ENCODE measurements at regions not wholly inside any gene's neighbourhood (a gene's known extent, or its start where the extent isn't known, plus 50 kb on each side); places are given as distances from the start of the nearest gene placed in this dataset.

DNA sequence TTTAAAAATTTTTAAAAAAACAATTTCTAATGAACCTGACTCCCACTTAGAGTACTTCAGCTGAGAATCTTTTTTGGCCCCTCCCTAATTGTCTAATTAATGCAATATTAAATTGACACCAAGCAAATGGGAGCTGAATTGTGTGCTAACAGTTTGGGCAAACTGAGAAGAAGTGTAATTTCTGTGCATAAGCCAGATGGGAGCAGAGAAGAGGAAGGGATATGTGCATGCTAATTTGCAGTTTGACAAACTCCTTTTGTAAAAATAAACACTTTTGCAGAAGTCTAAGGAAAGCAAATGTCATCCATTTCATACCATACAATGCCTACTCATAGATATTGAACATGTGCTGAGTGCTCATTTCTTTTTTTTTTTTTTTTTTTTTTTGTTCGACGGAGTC, 332.0 kb downstream of the CYRIA start:
- Histone ChIP-seq H3K4me1 (ENCODE audit: control extremely low read depth in 1 of 4, control insufficient read depth in 4 of 4, insufficient read depth in 4 of 4, low read length in 3 of 4) (peaks cover 4 to 88% (median 62%) of the 10 kb centered on the region in 4 experiments), H3K4me3 (ENCODE audit: control insufficient read depth in 1 of 7, extremely low read depth in 1 of 7, insufficient read depth in 4 of 7, low read depth in 2 of 7, low read length in 6 of 7) (no peak overlapping the region), H3K27me3 (replicated peaks in 2 of 5; ENCODE audit: control insufficient read depth in 4 of 5, insufficient read depth in 5 of 5, low read length in 4 of 5) (no peaks in the 10 kb centered on the region), H3K27ac (ENCODE audit: insufficient read depth in 1 of 2, low read depth in 1 of 2, low read length in 2 of 2, poor library complexity in 1 of 2, severe bottlenecking in 2 of 2) (no peak overlapping the region), H3K9me3 (ENCODE audit: control extremely low read depth in 1 of 5, control insufficient read depth in 4 of 5, insufficient read depth in 2 of 5, low read depth in 1 of 5, low read length in 4 of 5) (peaks cover 0 to 3% (median 0%) of the 10 kb centered on the region in 5 experiments), H3K36me3 (ENCODE audit: control insufficient read depth in 4 of 4, insufficient read depth in 4 of 4, low read length in 3 of 4) (no peaks in the 10 kb centered on the region)
- peak in 1 of 3 donors; percentile 23 for DNase-seq
- no CpG with 5 or more reads among the region's 2 CpGs for WGBS (ENCODE audit: insufficient coverage)
- CTCF ChIA-PET = interaction anchor here (1.1 to 2.0 kb wide), 5 partner anchors 8 to 145 kb away, joined by 3 to 5 read pairs (median 3); no protein-coding TSS in a partner anchor
- POLR2A ChIA-PET = no interaction called here

DNA sequence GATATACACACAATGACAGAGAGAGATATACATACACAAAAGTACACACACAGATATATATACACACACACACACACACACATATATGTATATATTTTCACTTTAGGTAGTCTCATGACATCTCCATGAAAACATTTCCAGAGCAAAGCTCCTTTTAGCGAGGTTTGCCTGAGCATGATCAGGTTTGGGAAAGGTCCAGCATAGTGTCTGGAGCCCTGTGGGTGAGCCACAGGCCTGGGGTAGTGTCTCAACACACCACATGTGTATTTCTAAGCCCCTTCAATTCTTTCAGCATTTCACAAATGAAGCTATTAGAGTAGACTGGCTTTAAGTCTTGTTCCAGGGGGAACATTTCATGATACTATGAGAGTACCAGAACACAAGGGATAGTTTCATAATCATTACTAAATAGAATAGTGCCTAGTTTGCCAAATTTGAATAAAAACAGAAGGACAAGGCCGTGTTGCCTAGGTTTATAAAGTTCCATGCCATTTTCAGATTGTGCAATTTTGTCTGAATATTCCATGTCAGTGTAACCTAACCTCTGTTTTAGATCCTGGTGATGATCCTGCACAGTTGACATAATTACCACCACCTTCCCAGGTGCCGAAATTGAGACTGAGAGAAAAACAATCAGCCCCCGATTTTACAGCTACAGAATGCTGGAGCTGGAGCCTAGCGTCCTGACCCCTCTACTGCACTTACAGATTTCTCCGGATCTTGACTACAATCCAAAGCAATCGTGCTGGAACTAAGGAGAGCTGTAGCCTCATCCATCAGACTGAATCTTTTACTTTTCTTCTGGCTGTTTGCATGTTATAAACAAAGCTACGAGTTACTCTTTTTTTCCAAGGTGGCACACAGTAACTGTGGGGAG, 332.7 kb downstream of the CYRIA start:
- Histone ChIP-seq H3K27ac (ENCODE audit: insufficient read depth in 1 of 2, low read depth in 1 of 2, low read length in 2 of 2, poor library complexity in 1 of 2, severe bottlenecking in 2 of 2) (no peak overlapping the region), H3K36me3 (ENCODE audit: control insufficient read depth in 4 of 4, insufficient read depth in 4 of 4, low read length in 3 of 4) (no peaks in the 10 kb centered on the region), H3K4me1 (ENCODE audit: control extremely low read depth in 1 of 4, control insufficient read depth in 4 of 4, insufficient read depth in 4 of 4, low read length in 3 of 4) (peaks cover 4 to 93% (median 64%) of the 10 kb centered on the region in 4 experiments), H3K4me3 (ENCODE audit: control insufficient read depth in 1 of 7, extremely low read depth in 1 of 7, insufficient read depth in 4 of 7, low read depth in 2 of 7, low read length in 6 of 7) (no peak overlapping the region), H3K27me3 (replicated peaks in 2 of 5; ENCODE audit: control insufficient read depth in 4 of 5, insufficient read depth in 5 of 5, low read length in 4 of 5) (no peaks in the 10 kb centered on the region), H3K9me3 (ENCODE audit: control extremely low read depth in 1 of 5, control insufficient read depth in 4 of 5, insufficient read depth in 2 of 5, low read depth in 1 of 5, low read length in 4 of 5) (no peaks in the 10 kb centered on the region)
- ChIA-PET CTCF (interaction anchor here (1.0 to 2.0 kb wide), 8 partner anchors 8 to 145 kb away, joined by 3 to 5 read pairs (median 3); no protein-coding TSS in a partner anchor), POLR2A (no interaction called here)
- no peak for DNase-seq
- WGBS (ENCODE audit: insufficient coverage) = 89% methylated on average over 7 of the region's 8 CpGs

DNA sequence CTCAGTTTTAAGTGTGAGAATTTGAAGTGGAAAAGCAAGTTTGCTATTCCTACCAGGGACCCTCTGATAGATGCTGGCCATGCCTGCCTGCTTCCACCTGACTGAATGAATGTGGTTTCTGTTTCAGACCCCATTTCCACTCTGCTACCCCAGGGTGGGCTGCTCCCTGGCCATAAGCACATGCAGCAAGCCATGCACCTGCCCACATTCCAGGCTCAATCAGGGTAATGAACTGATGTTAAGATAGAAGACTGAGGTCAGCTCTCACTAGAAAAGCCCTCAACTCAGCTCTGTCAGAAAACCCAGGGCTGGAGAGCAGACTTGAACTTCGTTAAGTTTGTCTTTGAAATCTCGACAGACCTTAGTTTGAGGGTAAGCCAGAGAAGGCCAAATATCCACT, 333.9 kb downstream of the CYRIA start:
- Histone ChIP-seq H3K27me3 (replicated peaks in 2 of 5; ENCODE audit: control insufficient read depth in 4 of 5, insufficient read depth in 5 of 5, low read length in 4 of 5) (no peaks in the 10 kb centered on the region), H3K4me3 (ENCODE audit: control insufficient read depth in 1 of 7, extremely low read depth in 1 of 7, insufficient read depth in 4 of 7, low read depth in 2 of 7, low read length in 6 of 7) (peak overlapping the region in 2 of 7 experiments; percentile 1 to 8), H3K27ac (ENCODE audit: insufficient read depth in 1 of 2, low read depth in 1 of 2, low read length in 2 of 2, poor library complexity in 1 of 2, severe bottlenecking in 2 of 2) (no peak overlapping the region), H3K36me3 (ENCODE audit: control insufficient read depth in 4 of 4, insufficient read depth in 4 of 4, low read length in 3 of 4) (no peaks in the 10 kb centered on the region), H3K9me3 (ENCODE audit: control extremely low read depth in 1 of 5, control insufficient read depth in 4 of 5, insufficient read depth in 2 of 5, low read depth in 1 of 5, low read length in 4 of 5) (no peaks in the 10 kb centered on the region), H3K4me1 (ENCODE audit: control extremely low read depth in 1 of 4, control insufficient read depth in 4 of 4, insufficient read depth in 4 of 4, low read length in 3 of 4) (peaks cover 11 to 93% (median 70%) of the 10 kb centered on the region in 4 experiments)
- DNase-seq = no peak
- ChIA-PET POLR2A (interaction anchor here (0.7 kb wide), 1 partner anchor 147 kb away, joined by 3 read pairs; no protein-coding TSS in a partner anchor), CTCF (interaction anchor here (1.0 kb wide), 1 partner anchor 8 kb away, joined by 3 read pairs; no protein-coding TSS in a partner anchor)
- 88% methylated on average over 2 of the region's 2 CpGs for WGBS (ENCODE audit: insufficient coverage)

DNA sequence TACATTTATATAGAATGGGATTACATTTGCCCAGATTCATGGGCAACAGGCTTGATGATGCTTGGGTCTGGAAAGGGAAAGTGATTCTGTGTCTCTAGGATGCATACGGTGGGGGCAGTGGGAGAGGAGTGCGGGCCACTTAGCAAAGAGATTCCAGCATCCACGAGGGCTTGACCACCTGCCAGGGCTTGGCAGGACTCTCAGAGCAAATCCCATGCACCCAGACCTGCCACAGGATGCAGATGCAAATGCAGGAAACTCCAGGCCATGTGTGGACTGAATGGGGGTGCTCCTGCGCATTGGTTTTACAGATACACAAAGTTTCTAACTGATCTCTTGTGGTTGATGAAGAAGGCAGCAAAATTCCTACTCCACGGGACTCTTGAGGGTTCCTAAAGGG, 334.7 kb downstream of the CYRIA start:
- Histone ChIP-seq H3K27me3 (replicated peaks in 2 of 5; ENCODE audit: control insufficient read depth in 4 of 5, insufficient read depth in 5 of 5, low read length in 4 of 5) (no peaks in the 10 kb centered on the region), H3K4me1 (ENCODE audit: control extremely low read depth in 1 of 4, control insufficient read depth in 4 of 4, insufficient read depth in 4 of 4, low read length in 3 of 4) (peaks cover 11 to 93% (median 66%) of the 10 kb centered on the region in 4 experiments), H3K36me3 (ENCODE audit: control insufficient read depth in 4 of 4, insufficient read depth in 4 of 4, low read length in 3 of 4) (no peaks in the 10 kb centered on the region), H3K9me3 (ENCODE audit: control extremely low read depth in 1 of 5, control insufficient read depth in 4 of 5, insufficient read depth in 2 of 5, low read depth in 1 of 5, low read length in 4 of 5) (no peaks in the 10 kb centered on the region), H3K27ac (ENCODE audit: insufficient read depth in 1 of 2, low read depth in 1 of 2, low read length in 2 of 2, poor library complexity in 1 of 2, severe bottlenecking in 2 of 2) (peak overlapping the region in 1 of 2 experiments; percentile 36), H3K4me3 (ENCODE audit: control insufficient read depth in 1 of 7, extremely low read depth in 1 of 7, insufficient read depth in 4 of 7, low read depth in 2 of 7, low read length in 6 of 7) (peak overlapping the region in 1 of 7 experiments; percentile 2)
- CTCF ChIA-PET = no interaction called here
- POLR2A ChIA-PET = interaction anchor here (0.6 to 0.7 kb wide), 2 partner anchors 24 to 147 kb away, joined by 3 read pairs; no protein-coding TSS in a partner anchor
- 0% methylated on average over 2 of the region's 5 CpGs for WGBS (ENCODE audit: insufficient coverage)
- peak in 2 of 3 donors; percentile 72 to 84 for DNase-seq

DNA sequence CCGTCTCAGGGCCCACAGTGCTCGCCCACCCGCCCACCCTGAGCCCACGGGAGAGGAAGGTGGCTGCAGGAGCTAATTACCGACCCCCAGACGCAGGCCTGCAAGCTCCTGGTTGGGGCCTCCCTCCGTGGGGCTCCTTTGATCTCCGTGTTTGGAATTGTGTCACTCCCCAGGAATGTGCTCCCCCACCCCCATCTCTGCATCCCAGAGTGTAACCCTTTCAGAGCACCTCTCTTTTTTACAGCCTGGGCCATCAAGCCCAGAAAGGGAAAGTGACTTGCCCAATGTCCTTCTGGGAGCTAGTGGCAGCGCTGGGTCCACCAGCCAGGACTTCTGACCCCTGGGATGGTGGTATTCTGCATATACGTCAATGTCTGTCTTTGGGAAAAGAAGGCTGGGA, 335.1 kb downstream of the CYRIA start:
- POLR2A ChIA-PET = interaction anchor here (0.6 kb wide), 1 partner anchor 24 kb away, joined by 3 read pairs; no protein-coding TSS in a partner anchor
- Histone ChIP-seq H3K4me3 (ENCODE audit: control insufficient read depth in 1 of 7, extremely low read depth in 1 of 7, insufficient read depth in 4 of 7, low read depth in 2 of 7, low read length in 6 of 7) (no peak overlapping the region), H3K9me3 (ENCODE audit: control extremely low read depth in 1 of 5, control insufficient read depth in 4 of 5, insufficient read depth in 2 of 5, low read depth in 1 of 5, low read length in 4 of 5) (no peaks in the 10 kb centered on the region), H3K4me1 (ENCODE audit: control extremely low read depth in 1 of 4, control insufficient read depth in 4 of 4, insufficient read depth in 4 of 4, low read length in 3 of 4) (peaks cover 11 to 93% (median 65%) of the 10 kb centered on the region in 4 experiments), H3K27ac (ENCODE audit: insufficient read depth in 1 of 2, low read depth in 1 of 2, low read length in 2 of 2, poor library complexity in 1 of 2, severe bottlenecking in 2 of 2) (no peak overlapping the region), H3K36me3 (ENCODE audit: control insufficient read depth in 4 of 4, insufficient read depth in 4 of 4, low read length in 3 of 4) (no peaks in the 10 kb centered on the region), H3K27me3 (replicated peaks in 2 of 5; ENCODE audit: control insufficient read depth in 4 of 5, insufficient read depth in 5 of 5, low read length in 4 of 5) (no peaks in the 10 kb centered on the region)
- DNase-seq = no peak
- 100% methylated on average over 2 of the region's 10 CpGs for WGBS (ENCODE audit: insufficient coverage)
- CTCF ChIA-PET = no interaction called here

DNA sequence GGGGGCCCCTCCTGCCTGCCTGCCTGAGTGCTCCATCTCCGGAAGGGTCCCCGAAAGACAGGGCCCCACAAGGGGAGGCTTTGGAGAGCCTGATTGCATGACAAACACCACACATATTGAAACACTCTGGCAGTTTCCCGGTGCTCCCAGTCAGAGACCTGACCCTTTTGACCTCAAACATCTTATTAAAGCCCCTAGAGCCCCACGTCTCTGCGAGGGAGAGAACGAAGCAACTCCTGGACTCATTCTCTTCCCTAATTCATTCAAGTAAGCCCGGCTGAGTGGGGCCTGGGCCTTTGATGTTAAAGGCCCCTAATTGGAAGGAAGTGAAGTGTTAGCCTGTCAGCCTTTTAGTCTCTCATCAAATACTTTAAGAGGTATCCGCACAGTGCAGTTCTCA, 335.6 kb downstream of the CYRIA start:
- 93% methylated on average over 4 of the region's 8 CpGs for WGBS (ENCODE audit: insufficient coverage)
- ChIA-PET CTCF (interaction anchor here (1.7 kb wide), 1 partner anchor 15 kb away, joined by 4 read pairs; no protein-coding TSS in a partner anchor), POLR2A (no interaction called here)
- no peak for DNase-seq
- no peaks in the 10 kb centered on the region for H3K9me3 ChIP-seq (ENCODE audit: control extremely low read depth in 1 of 5, control insufficient read depth in 4 of 5, insufficient read depth in 2 of 5, low read depth in 1 of 5, low read length in 4 of 5)
- H3K4me3 ChIP-seq (ENCODE audit: control insufficient read depth in 1 of 7, extremely low read depth in 1 of 7, insufficient read depth in 4 of 7, low read depth in 2 of 7, low read length in 6 of 7) = no peak overlapping the region
- no peaks in the 10 kb centered on the region for H3K27me3 ChIP-seq (replicated peaks in 2 of 5; ENCODE audit: control insufficient read depth in 4 of 5, insufficient read depth in 5 of 5, low read length in 4 of 5)
- H3K36me3 ChIP-seq (ENCODE audit: control insufficient read depth in 4 of 4, insufficient read depth in 4 of 4, low read length in 3 of 4) = no peaks in the 10 kb centered on the region
- no peak overlapping the region for H3K27ac ChIP-seq (ENCODE audit: insufficient read depth in 1 of 2, low read depth in 1 of 2, low read length in 2 of 2, poor library complexity in 1 of 2, severe bottlenecking in 2 of 2)
- peaks cover 11 to 93% (median 65%) of the 10 kb centered on the region in 4 experiments for H3K4me1 ChIP-seq (ENCODE audit: control extremely low read depth in 1 of 4, control insufficient read depth in 4 of 4, insufficient read depth in 4 of 4, low read length in 3 of 4)

DNA sequence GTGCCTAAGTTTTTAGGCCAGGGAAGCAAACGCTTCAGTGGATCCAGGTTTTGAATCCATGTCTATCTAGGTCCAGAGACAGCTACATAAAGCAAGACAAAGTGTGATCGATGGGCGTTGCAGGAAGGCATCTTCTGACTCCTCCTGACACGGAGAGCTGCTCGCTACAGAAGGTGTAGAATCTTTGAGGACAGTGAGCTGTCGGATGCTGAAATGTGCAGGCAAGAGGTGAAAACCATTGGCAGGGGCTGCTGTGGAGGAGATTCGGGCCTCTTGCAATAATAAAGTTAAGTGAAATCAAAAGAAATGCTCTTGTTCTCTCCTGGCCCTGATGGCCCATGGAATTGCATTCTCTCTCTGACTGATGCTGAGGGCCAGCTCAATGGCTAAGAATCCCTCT, 336.2 kb downstream of the CYRIA start:
- peaks cover 11 to 93% (median 62%) of the 10 kb centered on the region in 4 experiments for H3K4me1 ChIP-seq (ENCODE audit: control extremely low read depth in 1 of 4, control insufficient read depth in 4 of 4, insufficient read depth in 4 of 4, low read length in 3 of 4)
- 92% methylated on average over 7 of the region's 7 CpGs for WGBS (ENCODE audit: insufficient coverage)
- DNase-seq = no peak

More for the DNA sequence above, 336.2 kb downstream of the CYRIA start:
- no peaks in the 10 kb centered on the region for H3K9me3 ChIP-seq (ENCODE audit: control extremely low read depth in 1 of 5, control insufficient read depth in 4 of 5, insufficient read depth in 2 of 5, low read depth in 1 of 5, low read length in 4 of 5)
- H3K36me3 ChIP-seq (ENCODE audit: control insufficient read depth in 4 of 4, insufficient read depth in 4 of 4, low read length in 3 of 4) = no peaks in the 10 kb centered on the region
- H3K4me3 ChIP-seq (ENCODE audit: control insufficient read depth in 1 of 7, extremely low read depth in 1 of 7, insufficient read depth in 4 of 7, low read depth in 2 of 7, low read length in 6 of 7) = no peak overlapping the region
- no peaks in the 10 kb centered on the region for H3K27me3 ChIP-seq (replicated peaks in 2 of 5; ENCODE audit: control insufficient read depth in 4 of 5, insufficient read depth in 5 of 5, low read length in 4 of 5)
- CTCF ChIA-PET = interaction anchor here (0.8 to 1.7 kb wide), 3 partner anchors 11 to 16 kb away, joined by 3 to 4 read pairs (median 3); no protein-coding TSS in a partner anchor
- no peak overlapping the region for H3K27ac ChIP-seq (ENCODE audit: insufficient read depth in 1 of 2, low read depth in 1 of 2, low read length in 2 of 2, poor library complexity in 1 of 2, severe bottlenecking in 2 of 2)
- POLR2A ChIA-PET = no interaction called here

Measured in common myeloid progenitor, CD34-positive (primary cell).